ENCODE measurements at regions not wholly inside any gene's neighbourhood (a gene's known extent, or its start where the extent isn't known, plus 50 kb on each side); places are given as distances from the start of the nearest gene placed in this dataset.

GRCh38 chr1:208344202-208344857 is 100.1 kb upstream of the PLXNA2 start:
- Histone ChIP-seq H3K4me2 (ENCODE audit: low read length) (no peak overlapping the region), H3K4me3 (ENCODE audit: insufficient read depth, low read depth, low read length) (no peak overlapping the region), H3K27ac (ENCODE audit: low read depth, low read length) (no peak overlapping the region), H3K79me2 (ENCODE audit: insufficient read depth, low read length) (no peaks in the 10 kb centered on the region), H3K9me3 (ENCODE audit: insufficient read depth, low read depth, low read length) (no peaks in the 10 kb centered on the region), H3K4me1 (ENCODE audit: insufficient read depth, low read length) (no peaks in the 10 kb centered on the region), H3K9ac (ENCODE audit: low read length) (no peak overlapping the region), H3K27me3 (ENCODE audit: insufficient read depth, low read length) (no peaks in the 10 kb centered on the region), H3K36me3 (ENCODE audit: insufficient read depth, low read length) (no peaks in the 10 kb centered on the region), H4K20me1 (ENCODE audit: insufficient read depth, low read length) (no peaks in the 10 kb centered on the region), H2AFZ (ENCODE audit: low read depth, low read length) (no peak overlapping the region)
- Mint-ChIP-seq H3K4me1 (ENCODE audit: low read depth, unreplicated experiment) (no peaks in the 10 kb centered on the region), H3K9me3 (ENCODE audit: unreplicated experiment) (peaks cover 2% of the 10 kb centered on the region), H3K27me3 (ENCODE audit: low read depth, unreplicated experiment) (peaks cover 12% of the 10 kb centered on the region), H3K36me3 (ENCODE audit: low read depth, unreplicated experiment) (no peaks in the 10 kb centered on the region), H3K27ac (ENCODE audit: unreplicated experiment) (no peak overlapping the region), H3K4me3 (ENCODE audit: unreplicated experiment) (no peak overlapping the region)
- no peak for FAIRE-seq
- no peak for TF ChIP-seq EZH2 (IDR thresholded peaks at IDR 0.05; ENCODE audit: insufficient read depth, low read length)
- TF ChIP-seq, protein P1, sequence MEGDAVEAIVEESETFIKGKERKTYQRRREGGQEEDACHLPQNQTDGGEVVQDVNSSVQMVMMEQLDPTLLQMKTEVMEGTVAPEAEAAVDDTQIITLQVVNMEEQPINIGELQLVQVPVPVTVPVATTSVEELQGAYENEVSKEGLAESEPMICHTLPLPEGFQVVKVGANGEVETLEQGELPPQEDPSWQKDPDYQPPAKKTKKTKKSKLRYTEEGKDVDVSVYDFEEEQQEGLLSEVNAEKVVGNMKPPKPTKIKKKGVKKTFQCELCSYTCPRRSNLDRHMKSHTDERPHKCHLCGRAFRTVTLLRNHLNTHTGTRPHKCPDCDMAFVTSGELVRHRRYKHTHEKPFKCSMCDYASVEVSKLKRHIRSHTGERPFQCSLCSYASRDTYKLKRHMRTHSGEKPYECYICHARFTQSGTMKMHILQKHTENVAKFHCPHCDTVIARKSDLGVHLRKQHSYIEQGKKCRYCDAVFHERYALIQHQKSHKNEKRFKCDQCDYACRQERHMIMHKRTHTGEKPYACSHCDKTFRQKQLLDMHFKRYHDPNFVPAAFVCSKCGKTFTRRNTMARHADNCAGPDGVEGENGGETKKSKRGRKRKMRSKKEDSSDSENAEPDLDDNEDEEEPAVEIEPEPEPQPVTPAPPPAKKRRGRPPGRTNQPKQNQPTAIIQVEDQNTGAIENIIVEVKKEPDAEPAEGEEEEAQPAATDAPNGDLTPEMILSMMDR (IDR thresholded peaks at IDR 0.05; ENCODE audit: insufficient read depth, low read depth, low read length) = no peak
- DNase-seq (ENCODE audit: low read depth) = no peak

DNA sequence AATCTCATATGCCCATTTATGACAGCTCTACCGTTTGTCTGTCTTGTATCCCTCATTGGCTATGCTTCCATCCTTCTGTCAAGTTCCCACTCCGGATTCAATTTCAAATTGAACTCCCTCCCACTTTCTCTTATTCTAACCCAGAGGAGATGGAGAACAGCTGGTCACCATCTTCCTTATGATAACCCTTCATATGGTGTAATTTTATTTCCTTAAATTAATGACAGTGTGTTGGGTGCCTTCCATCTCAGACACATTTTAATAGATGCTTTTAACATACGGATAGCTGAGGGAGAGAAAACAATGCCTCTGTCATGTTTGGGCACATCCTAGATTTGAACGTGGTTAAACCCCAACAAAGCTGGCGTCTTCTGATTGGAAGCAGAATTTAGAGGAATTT is 103.0 kb upstream of the PLXNA2 start:
- no peaks in the 10 kb centered on the region for H3K9me3 ChIP-seq (ENCODE audit: insufficient read depth, low read depth, low read length)
- H2AFZ ChIP-seq (ENCODE audit: low read depth, low read length) = no peak overlapping the region
- no peak overlapping the region for H3K9ac ChIP-seq (ENCODE audit: low read length)
- TF ChIP-seq, protein P1 (IDR thresholded peaks at IDR 0.05; ENCODE audit: insufficient read depth, low read depth, low read length) = no peak
- TF ChIP-seq EZH2 (IDR thresholded peaks at IDR 0.05; ENCODE audit: insufficient read depth, low read length) = no peak
- peaks cover 7% of the 10 kb centered on the region for H3K27me3 Mint-ChIP-seq (ENCODE audit: low read depth, unreplicated experiment)
- no peak overlapping the region for H3K4me3 ChIP-seq (ENCODE audit: insufficient read depth, low read depth, low read length)
- H3K9me3 Mint-ChIP-seq (ENCODE audit: unreplicated experiment) = no peaks in the 10 kb centered on the region
- DNase-seq (ENCODE audit: low read depth) (no peak), FAIRE-seq (no peak)
- no peaks in the 10 kb centered on the region for H3K36me3 Mint-ChIP-seq (ENCODE audit: low read depth, unreplicated experiment)
- no peak overlapping the region for H3K27ac Mint-ChIP-seq (ENCODE audit: unreplicated experiment)
- no peak overlapping the region for H3K4me2 ChIP-seq (ENCODE audit: low read length)
- no peaks in the 10 kb centered on the region for H3K4me1 Mint-ChIP-seq (ENCODE audit: low read depth, unreplicated experiment)
- H3K79me2 ChIP-seq (ENCODE audit: insufficient read depth, low read length) = no peaks in the 10 kb centered on the region
- H3K4me3 Mint-ChIP-seq (ENCODE audit: unreplicated experiment) = no peak overlapping the region
- H4K20me1 ChIP-seq (ENCODE audit: insufficient read depth, low read length) = no peaks in the 10 kb centered on the region
- H3K4me1 ChIP-seq (ENCODE audit: insufficient read depth, low read length) = no peaks in the 10 kb centered on the region
- no peaks in the 10 kb centered on the region for H3K27me3 ChIP-seq (ENCODE audit: insufficient read depth, low read length)
- no peaks in the 10 kb centered on the region for H3K36me3 ChIP-seq (ENCODE audit: insufficient read depth, low read length)
- no peak overlapping the region for H3K27ac ChIP-seq (ENCODE audit: low read depth, low read length)

- no peak overlapping the region for H3K27ac ChIP-seq (ENCODE audit: low read depth, low read length)
- no peaks in the 10 kb centered on the region for H3K4me1 ChIP-seq (ENCODE audit: insufficient read depth, low read length)
- H3K27me3 ChIP-seq (ENCODE audit: insufficient read depth, low read length) = no peaks in the 10 kb centered on the region
- Mint-ChIP-seq H3K4me1 (ENCODE audit: low read depth, unreplicated experiment) (no peaks in the 10 kb centered on the region), H3K27ac (ENCODE audit: unreplicated experiment) (no peak overlapping the region), H3K9me3 (ENCODE audit: unreplicated experiment) (no peaks in the 10 kb centered on the region), H3K36me3 (ENCODE audit: low read depth, unreplicated experiment) (no peaks in the 10 kb centered on the region), H3K4me3 (ENCODE audit: unreplicated experiment) (no peak overlapping the region), H3K27me3 (ENCODE audit: low read depth, unreplicated experiment) (peaks cover 3% of the 10 kb centered on the region)
- no peak overlapping the region for H3K9ac ChIP-seq (ENCODE audit: low read length)
- H3K36me3 ChIP-seq (ENCODE audit: insufficient read depth, low read length) = no peaks in the 10 kb centered on the region
- no peaks in the 10 kb centered on the region for H3K9me3 ChIP-seq (ENCODE audit: insufficient read depth, low read depth, low read length)
- H2AFZ ChIP-seq (ENCODE audit: low read depth, low read length) = no peak overlapping the region
- H3K79me2 ChIP-seq (ENCODE audit: insufficient read depth, low read length) = no peaks in the 10 kb centered on the region
- TF ChIP-seq, protein P1 (IDR thresholded peaks at IDR 0.05; ENCODE audit: insufficient read depth, low read depth, low read length) = no peak
- TF ChIP-seq EZH2 (IDR thresholded peaks at IDR 0.05; ENCODE audit: insufficient read depth, low read length) = no peak
- no peak overlapping the region for H3K4me2 ChIP-seq (ENCODE audit: low read length)
- H4K20me1 ChIP-seq (ENCODE audit: insufficient read depth, low read length) = no peaks in the 10 kb centered on the region
- H3K4me3 ChIP-seq (ENCODE audit: insufficient read depth, low read depth, low read length) = no peak overlapping the region
- DNase-seq (ENCODE audit: low read depth) = no peak
- FAIRE-seq = no peak
These were observed 105.6 kb upstream of the PLXNA2 start for GRCh38 chr1:208349694-208350330.
